ENCODE measurements at regions not wholly inside any gene's neighbourhood (a gene's known extent, or its start where the extent isn't known, plus 50 kb on each side); places are given as distances from the start of the nearest gene placed in this dataset.
"Not testable (repeated sequence)": the region's sequence is repeated elsewhere in the genome, so short reads cannot be mapped to it uniquely, and the experiment has no call there.

DNA sequence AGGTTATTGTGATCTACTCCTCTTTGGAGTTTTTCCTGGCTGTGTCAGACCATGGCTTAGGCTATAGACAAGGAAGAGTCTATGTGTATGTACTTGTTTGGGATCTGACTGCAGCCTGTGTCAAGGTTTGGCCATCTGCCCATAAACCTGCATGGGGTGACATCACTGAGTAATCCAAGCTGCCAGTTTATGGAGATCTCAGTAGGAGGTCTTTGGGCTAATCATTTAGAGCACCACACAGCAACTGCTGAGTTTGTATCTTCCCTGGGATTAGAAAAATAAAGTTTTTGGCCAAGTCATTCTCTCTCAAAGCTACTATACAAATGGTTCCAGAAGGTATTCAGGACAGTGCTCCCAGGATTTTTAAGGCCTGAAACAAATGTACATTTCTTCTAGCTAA lies 65.5 kb upstream of the HSPB3 start:
- no peak overlapping the region for H3K4me3 ChIP-seq (ENCODE audit: low read length)
- peak; percentile 60 for DNase-seq (ENCODE audit: low read depth)
- TF ChIP-seq, protein P1, sequence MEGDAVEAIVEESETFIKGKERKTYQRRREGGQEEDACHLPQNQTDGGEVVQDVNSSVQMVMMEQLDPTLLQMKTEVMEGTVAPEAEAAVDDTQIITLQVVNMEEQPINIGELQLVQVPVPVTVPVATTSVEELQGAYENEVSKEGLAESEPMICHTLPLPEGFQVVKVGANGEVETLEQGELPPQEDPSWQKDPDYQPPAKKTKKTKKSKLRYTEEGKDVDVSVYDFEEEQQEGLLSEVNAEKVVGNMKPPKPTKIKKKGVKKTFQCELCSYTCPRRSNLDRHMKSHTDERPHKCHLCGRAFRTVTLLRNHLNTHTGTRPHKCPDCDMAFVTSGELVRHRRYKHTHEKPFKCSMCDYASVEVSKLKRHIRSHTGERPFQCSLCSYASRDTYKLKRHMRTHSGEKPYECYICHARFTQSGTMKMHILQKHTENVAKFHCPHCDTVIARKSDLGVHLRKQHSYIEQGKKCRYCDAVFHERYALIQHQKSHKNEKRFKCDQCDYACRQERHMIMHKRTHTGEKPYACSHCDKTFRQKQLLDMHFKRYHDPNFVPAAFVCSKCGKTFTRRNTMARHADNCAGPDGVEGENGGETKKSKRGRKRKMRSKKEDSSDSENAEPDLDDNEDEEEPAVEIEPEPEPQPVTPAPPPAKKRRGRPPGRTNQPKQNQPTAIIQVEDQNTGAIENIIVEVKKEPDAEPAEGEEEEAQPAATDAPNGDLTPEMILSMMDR (conservative IDR thresholded peaks at IDR 0.05; ENCODE audit: low read length), result no peak

DNA sequence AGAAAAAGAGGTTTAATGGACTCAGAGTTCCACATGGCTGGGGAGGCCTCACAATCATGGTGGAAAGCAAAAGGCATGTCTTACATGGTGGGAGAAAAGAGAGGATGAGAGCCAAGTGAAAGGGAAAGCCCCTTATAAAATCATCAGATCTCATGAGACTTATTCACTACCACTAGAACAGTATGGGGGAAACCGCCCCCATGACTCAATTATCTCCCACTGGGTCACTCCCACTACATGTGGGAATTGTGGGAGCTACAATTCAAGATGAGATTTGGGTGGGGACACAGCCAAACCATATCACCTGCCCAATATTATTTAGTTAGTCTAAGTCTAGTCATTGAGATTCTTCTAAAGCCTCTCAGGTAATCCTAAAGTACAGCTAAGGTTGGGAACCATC lies 66.1 kb upstream of the HSPB3 start:
- not testable (repeated sequence) for H3K4me3 ChIP-seq (ENCODE audit: low read length)

DNA sequence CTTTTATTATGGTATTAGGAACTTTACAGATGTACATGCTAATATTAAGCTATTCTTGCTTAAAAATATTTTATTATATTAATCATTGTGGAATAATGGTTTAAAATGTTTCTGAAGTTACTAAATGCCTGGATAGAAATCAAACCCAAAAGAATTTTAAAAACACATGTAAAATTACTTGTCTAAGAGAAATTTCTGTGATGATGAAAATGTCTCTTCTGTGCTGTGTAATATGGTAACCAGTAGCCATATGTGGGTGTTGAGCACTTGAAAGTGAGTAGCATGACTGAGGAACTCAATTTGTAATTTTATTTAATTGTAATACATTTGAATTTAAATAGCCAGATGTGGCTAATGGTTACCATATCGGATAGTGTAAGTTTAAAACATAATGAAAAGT lies 66.7 kb upstream of the HSPB3 start:
- DNase-seq (ENCODE audit: low read depth), result peak; percentile 56
- no peak overlapping the region for H3K4me3 ChIP-seq (ENCODE audit: low read length)
- TF ChIP-seq, protein P1 (conservative IDR thresholded peaks at IDR 0.05; ENCODE audit: low read length), result no peak

More for the DNA sequence above, 66.1 kb upstream of the HSPB3 start:
- not testable (repeated sequence) for DNase-seq (ENCODE audit: low read depth)

DNA sequence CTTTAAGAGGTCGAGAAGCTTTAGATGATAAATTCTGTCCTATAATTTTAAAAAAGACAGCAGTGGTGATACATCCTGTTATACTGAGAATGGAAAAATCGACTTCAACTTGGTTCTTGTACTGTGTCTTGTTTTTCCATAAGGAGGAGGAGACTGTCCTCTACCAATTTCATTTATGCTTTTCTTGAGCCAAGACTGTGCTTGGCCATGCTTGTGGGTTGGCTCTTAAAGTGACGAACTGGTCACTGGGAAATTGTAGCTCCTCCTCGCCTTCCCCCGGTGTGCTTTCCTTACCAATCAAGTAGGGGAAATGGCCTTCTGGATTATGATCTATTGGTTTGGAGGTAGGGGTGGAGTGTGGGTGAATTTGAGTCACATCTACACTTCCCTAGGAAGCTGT lies 67.1 kb upstream of the HSPB3 start:
- DNase-seq (ENCODE audit: low read depth), result peak; percentile 15
- TF ChIP-seq, protein P1 (conservative IDR thresholded peaks at IDR 0.05; ENCODE audit: low read length), result no peak
- no peak overlapping the region for H3K4me3 ChIP-seq (ENCODE audit: low read length)

DNA sequence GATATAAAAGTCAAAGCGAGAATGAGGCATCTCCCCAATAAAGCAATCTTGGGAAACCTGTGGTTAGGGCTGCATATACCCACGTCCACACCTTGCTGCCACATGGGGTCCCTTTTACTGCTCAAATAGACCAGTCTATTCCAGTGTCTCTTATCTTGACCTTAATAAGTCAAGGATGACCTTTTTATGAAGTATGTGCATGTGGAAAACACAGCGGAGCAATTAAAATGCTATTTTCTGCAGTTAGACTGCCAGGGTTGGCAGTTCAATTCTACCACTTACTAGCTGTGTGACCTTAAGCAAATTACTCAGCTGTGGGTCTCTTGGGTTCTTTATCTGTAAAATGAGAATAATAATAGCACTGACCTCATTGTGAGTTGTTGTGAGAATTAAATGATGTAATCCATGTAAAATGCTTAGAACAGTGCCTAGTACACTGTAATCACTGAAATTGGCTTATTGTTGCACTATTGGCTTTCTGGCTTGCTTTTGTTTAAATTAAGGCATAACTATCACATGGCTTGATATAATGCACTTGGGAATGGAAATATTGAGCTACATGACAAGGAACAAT lies 67.8 kb upstream of the HSPB3 start:
- TF ChIP-seq, protein P1 (conservative IDR thresholded peaks at IDR 0.05; ENCODE audit: low read length), result no peak
- DNase-seq (ENCODE audit: low read depth), result peak; percentile 37
- H3K4me3 ChIP-seq (ENCODE audit: low read length), result no peak overlapping the region

DNA sequence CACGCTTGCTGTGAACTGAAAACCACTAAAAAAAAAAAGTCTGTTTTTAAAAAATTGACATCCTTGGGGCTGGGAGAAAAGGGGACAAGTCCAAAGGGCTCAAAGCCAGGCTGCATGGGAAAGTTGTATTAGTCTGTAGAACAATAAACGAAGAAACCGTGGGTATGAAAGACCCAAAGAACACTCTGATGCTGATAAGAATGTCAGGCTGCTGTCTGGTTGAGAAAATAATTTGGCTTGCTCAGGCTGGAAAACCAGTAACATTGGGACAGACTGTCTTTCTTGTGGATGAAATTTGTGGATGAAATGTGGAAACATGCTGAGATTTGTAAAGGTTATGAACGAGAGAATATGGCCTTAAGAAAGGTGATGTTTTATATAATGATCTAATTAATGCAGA lies 68.5 kb upstream of the HSPB3 start:
- TF ChIP-seq, protein P1 (conservative IDR thresholded peaks at IDR 0.05; ENCODE audit: low read length), result no peak
- no peak overlapping the region for H3K4me3 ChIP-seq (ENCODE audit: low read length)
- DNase-seq (ENCODE audit: low read depth), result no peak

DNA sequence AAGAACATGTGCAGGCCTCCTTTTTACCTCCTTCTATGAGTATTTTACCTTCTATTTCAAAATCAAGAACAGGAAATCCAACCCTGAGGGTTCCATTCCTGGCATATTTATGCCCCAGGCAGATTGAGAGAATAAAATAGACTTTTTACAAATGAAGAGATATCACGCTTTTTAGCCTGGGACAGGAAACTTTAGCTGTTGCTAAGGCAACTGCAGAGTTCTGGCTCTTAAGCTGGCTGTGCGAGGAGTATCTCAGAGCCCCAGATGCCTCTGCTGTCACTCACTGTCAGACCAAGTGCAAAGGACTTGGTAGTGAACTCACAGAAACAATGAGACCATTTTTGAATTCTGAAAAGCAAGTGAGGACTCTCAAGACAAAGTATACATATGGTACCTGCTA lies 69.5 kb upstream of the HSPB3 start:
- DNase-seq (ENCODE audit: low read depth), result peak; percentile 45
- TF ChIP-seq, protein P1 (conservative IDR thresholded peaks at IDR 0.05; ENCODE audit: low read length), result no peak
- H3K4me3 ChIP-seq (ENCODE audit: low read length), result no peak overlapping the region

Measured in AG10803 (cell line).